ENCODE measurements at regions not wholly inside any gene's neighbourhood (a gene's known extent, or its start where the extent isn't known, plus 50 kb on each side); places are given as distances from the start of the nearest gene placed in this dataset.

DNA sequence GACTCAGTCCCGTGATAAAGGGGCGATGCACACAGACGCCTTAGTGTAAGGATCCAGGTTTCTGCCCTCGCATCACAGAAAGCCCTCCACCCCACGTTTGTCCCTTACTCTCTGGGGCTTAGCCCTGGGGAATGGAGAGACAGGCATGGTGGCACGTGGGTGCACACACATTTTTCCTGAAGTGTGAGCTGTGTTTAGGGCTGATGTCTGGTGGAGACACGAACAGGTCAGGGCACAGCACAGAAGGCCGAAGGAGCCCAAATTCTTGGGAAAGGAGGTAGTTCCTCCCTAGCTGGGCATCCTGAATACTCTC, 84.3 kb upstream of the DHRSX start:
- dilution Hi-C loops (cut with MboI; ENCODE audit: extremely low pct_ligation_motif_present, low sequenced_read_pairs), result loop anchor here (25.0 kb wide), 1 partner anchor 923 kb away; no protein-coding TSS in a partner anchor
- ChIA-PET POLR2A (no interaction called here), CTCF (no interaction called here)
- Histone ChIP-seq H3K4me3 (replicated peaks in 1 of 3; ENCODE audit: insufficient read depth in 1 of 3, low read depth in 1 of 3, low read length in 3 of 3) (no peak overlapping the region), H3K4me2 (ENCODE audit: insufficient read depth, low read length) (no peak overlapping the region), H3K27ac (ENCODE audit: insufficient read depth, low read depth, low read length) (no peak overlapping the region), H3K4me1 (ENCODE audit: control insufficient read depth, extremely low read depth, insufficient read depth, low read length) (no peaks in the 10 kb centered on the region), H3K9me3 (replicated peaks; ENCODE audit: control insufficient read depth, insufficient read depth, low read length) (no peaks in the 10 kb centered on the region), H3K27me3 (ENCODE audit: control insufficient read depth in 2 of 2, insufficient read depth in 2 of 2, low read length in 2 of 2) (peaks cover 32 to 40% of the 10 kb centered on the region in 2 experiments), H3K36me3 (ENCODE audit: control insufficient read depth in 2 of 2, extremely low read depth in 1 of 2, insufficient read depth in 2 of 2, low read length in 2 of 2) (no peaks in the 10 kb centered on the region), H3K9me1 (replicated peaks; ENCODE audit: control insufficient read depth, extremely low read depth, insufficient read depth, low read length) (no peaks in the 10 kb centered on the region), H3K79me2 (ENCODE audit: control insufficient read depth, insufficient read depth, low read length) (no peaks in the 10 kb centered on the region), H3K9ac (replicated peaks; ENCODE audit: extremely low read depth, insufficient read depth, low read length) (no peak overlapping the region), H4K20me1 (replicated peaks; ENCODE audit: control insufficient read depth, extremely low read depth, insufficient read depth, low read length) (no peaks in the 10 kb centered on the region), H2AFZ (ENCODE audit: low read depth, low read length) (no peak overlapping the region)
- DNase-seq (ENCODE audit: low read depth, low spot score) (no peak), FAIRE-seq (no peak)
- TF ChIP-seq GATA2 (IDR thresholded peaks at IDR 0.05; ENCODE audit: insufficient read depth, insufficient read length, low read depth, low read length) (no peak), POLR2A (IDR thresholded peaks at IDR 0.05; ENCODE audit: low read depth, low read length) (no peak)
- no TSS peak for BruUV-seq (replicated peaks)
- intact Hi-C loops (cut with micrococcal nuclease), result no loop called here

GRCh38 chrX:2584251-2585157, 83.7 kb upstream of the DHRSX start:
- Histone ChIP-seq H3K4me3 (replicated peaks in 1 of 3; ENCODE audit: insufficient read depth in 1 of 3, low read depth in 1 of 3, low read length in 3 of 3) (no peak overlapping the region), H4K20me1 (replicated peaks; ENCODE audit: control insufficient read depth, extremely low read depth, insufficient read depth, low read length) (no peaks in the 10 kb centered on the region), H3K79me2 (ENCODE audit: control insufficient read depth, insufficient read depth, low read length) (no peaks in the 10 kb centered on the region), H3K27me3 (ENCODE audit: control insufficient read depth in 2 of 2, insufficient read depth in 2 of 2, low read length in 2 of 2) (peaks cover 32 to 40% of the 10 kb centered on the region in 2 experiments), H3K4me1 (ENCODE audit: control insufficient read depth, extremely low read depth, insufficient read depth, low read length) (no peaks in the 10 kb centered on the region), H3K27ac (ENCODE audit: insufficient read depth, low read depth, low read length) (no peak overlapping the region), H3K9me3 (replicated peaks; ENCODE audit: control insufficient read depth, insufficient read depth, low read length) (no peaks in the 10 kb centered on the region), H3K4me2 (ENCODE audit: insufficient read depth, low read length) (no peak overlapping the region), H2AFZ (ENCODE audit: low read depth, low read length) (no peak overlapping the region), H3K9me1 (replicated peaks; ENCODE audit: control insufficient read depth, extremely low read depth, insufficient read depth, low read length) (no peaks in the 10 kb centered on the region), H3K9ac (replicated peaks; ENCODE audit: extremely low read depth, insufficient read depth, low read length) (no peak overlapping the region), H3K36me3 (ENCODE audit: control insufficient read depth in 2 of 2, extremely low read depth in 1 of 2, insufficient read depth in 2 of 2, low read length in 2 of 2) (no peaks in the 10 kb centered on the region)
- dilution Hi-C loops (cut with MboI; ENCODE audit: extremely low pct_ligation_motif_present, low sequenced_read_pairs), result loop anchor here (25.0 kb wide), 1 partner anchor 922 kb away; no protein-coding TSS in a partner anchor
- TF ChIP-seq MYC (IDR thresholded peaks at IDR 0.05; ENCODE audit: low read depth, low read length) (no peak), GATA2 (IDR thresholded peaks at IDR 0.05; ENCODE audit: insufficient read depth, insufficient read length, low read depth, low read length) (no peak), JUN (IDR thresholded peaks at IDR 0.05; ENCODE audit: borderline replicate concordance, insufficient read depth, insufficient read length, low read depth) (no peak), FOS (IDR thresholded peaks at IDR 0.05; ENCODE audit: borderline replicate concordance, insufficient read depth, low read length) (no peak), POLR2AphosphoS5 (IDR thresholded peaks at IDR 0.05; ENCODE audit: insufficient read depth, low read depth, low read length) (no peak), POLR2A (IDR thresholded peaks at IDR 0.05; ENCODE audit: low read depth, low read length) (no peak), CTCF (IDR thresholded peaks at IDR 0.05; ENCODE audit: extremely low read depth in 1 of 2, insufficient read depth in 1 of 2, low read depth in 1 of 2, low read length in 2 of 2) (no peak), EZH2 (IDR thresholded peaks at IDR 0.05; ENCODE audit: borderline replicate concordance, low read depth, low read length, severe bottlenecking) (no peak)
- TF ChIP-seq, protein P1, sequence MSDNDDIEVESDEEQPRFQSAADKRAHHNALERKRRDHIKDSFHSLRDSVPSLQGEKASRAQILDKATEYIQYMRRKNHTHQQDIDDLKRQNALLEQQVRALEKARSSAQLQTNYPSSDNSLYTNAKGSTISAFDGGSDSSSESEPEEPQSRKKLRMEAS (IDR thresholded peaks at IDR 0.05; ENCODE audit: insufficient read depth, insufficient read length), result no peak
- intact Hi-C loops (cut with micrococcal nuclease), result no loop called here
- POLR2A ChIA-PET, result no interaction called here
- DNase-seq (ENCODE audit: low read depth, low spot score), result no peak
- BruUV-seq (replicated peaks), result no TSS peak
- no peak for FAIRE-seq
- CTCF ChIA-PET, result no interaction called here

Data from endothelial cell of umbilical vein (primary cell).